Stomach (tissue), 8 donors: ENCODE measurements at regions not wholly inside any gene's neighbourhood (a gene's known extent, or its start where the extent isn't known, plus 50 kb on each side); places are given as distances from the start of the nearest gene placed in this dataset.

Source experiments
- DNase-seq, 2 donors: peaks; one replicate each; pipeline versions ENCODE4 v3.0.0 to v3.0.0-alpha.2; 2013 to 2019
- H3K27ac ChIP-seq, 5 donors: fragments of 200-600 bp in 4 of 5; sonication (generic) in 4 of 5; one replicate each; pipeline ENCODE4 v1.5.1; 2013 to 2019; ENCODE audit warnings: mild to moderate bottlenecking in 1 of 5, moderate library complexity in 1 of 5
- H3K27me3 ChIP-seq, 3 donors: fragments of 200-600 bp; sonication (generic); one replicate each; pipeline ENCODE4 v1.5.1; 2017 to 2019; ENCODE audit warnings: mixed run types in 1 of 3
- H3K36me3 ChIP-seq, 4 donors: fragments of 200-600 bp; sonication (generic); 1 replicate in 3 of 4; 2 replicates in 1 of 4; pipeline ENCODE4 v1.5.1; 2016 to 2019
- H3K4me1 ChIP-seq, 4 donors: fragments of 200-600 bp; sonication (generic); one replicate each; pipeline ENCODE4 v1.5.1; 2016 to 2019
- H3K4me3 ChIP-seq, 4 donors: fragments of 200-600 bp; sonication (generic) in 3 of 4; one replicate each; pipeline ENCODE4 v1.5.1; 2016 to 2019; ENCODE audit warnings: mild to moderate bottlenecking in 1 of 4
- H3K9me3 ChIP-seq, 4 donors: fragments of 200-600 bp; sonication (generic); one replicate each; pipeline ENCODE4 v1.5.1; 2016 to 2019
- EP300 ChIP-seq: sonication (generic); formaldehyde crosslinking; IDR thresholded peaks from one replicate; pipeline ENCODE4 v1.6.1; 2017; ENCODE audit warnings: antibody characterized with exemption
- POLR2A ChIP-seq, 4 donors: fragments of 450-650 bp; IDR thresholded peaks; one replicate each; pipeline ENCODE4 v1.6.1; 2016; ENCODE audit warnings: antibody characterized with exemption in 4 of 4, control low read depth in 2 of 4, mild to moderate bottlenecking in 1 of 4, moderate library complexity in 1 of 4
- POLR2AphosphoS5 ChIP-seq, 3 donors: sonication (generic); formaldehyde crosslinking; IDR thresholded peaks; one replicate each; pipeline ENCODE4 v1.6.1; 2016; ENCODE audit warnings: antibody characterized with exemption in 3 of 3
- WGBS, 5 donors: extraction: QIAGEN DNeasy Blood & Tissue Kit in 3 of 5; methylation state at CpG; one replicate each; pipeline versions ENCODE4 v1.1.5 to v1.1.7; 2013 to 2018; 5-methylcytosine and 5-hydroxymethylcytosine counted together
- intact Hi-C: fragments of 100-400 bp; cut with DNase I; formaldehyde crosslinking; loops from one replicate; pipeline ENCODE4 v1.15.1; 2023; ENCODE audit warnings: low total_unique reads
- TF ChIP-seq, protein P1 (sequence below), 7 experiments: fragments of 450-650 bp in 4 of 7; fragments of 200-600 bp in 3 of 7; sonication (generic) in 3 of 7; IDR thresholded peaks; one replicate each; pipeline ENCODE4 v1.5.1; 2016 to 2019; ENCODE audit warnings: antibody characterized with exemption in 7 of 7, control low read depth in 2 of 7, mild to moderate bottlenecking in 1 of 7
- donor health status: healthy with polysubstance abuse.
- donor health status: Bipolar disorder and iron deficiency.
- donor health status: healthy.

DNA sequence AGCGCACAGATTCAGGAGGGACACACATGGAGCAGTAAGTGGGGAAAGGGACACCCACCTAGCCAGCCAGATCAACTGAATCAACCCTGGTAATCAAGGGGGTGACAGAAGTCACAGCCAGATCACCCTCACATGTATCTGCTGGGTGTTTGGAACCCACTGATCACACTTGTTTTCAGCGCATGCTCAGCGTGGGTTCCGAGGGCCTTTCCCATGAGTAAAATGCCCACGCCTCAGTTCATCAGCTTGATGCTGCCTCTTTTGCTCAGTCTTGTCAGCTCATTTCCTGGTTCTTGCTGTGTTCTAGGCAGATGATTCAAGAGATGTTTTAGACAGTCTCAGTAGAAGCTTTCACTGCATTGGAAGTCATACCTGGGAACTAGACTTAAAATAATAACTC is 123.2 kb upstream of the SLC30A5 start:
- H3K27me3 ChIP-seq = peaks cover 0 to 4% (median 0%) of the 10 kb centered on the region in 3 donors
- no peak for DNase-seq
- no peaks in the 10 kb centered on the region for H3K36me3 ChIP-seq
- peaks cover 0 to 15% (median 12%) of the 10 kb centered on the region in 4 donors for H3K9me3 ChIP-seq
- no peak overlapping the region for H3K4me3 ChIP-seq
- no peaks in the 10 kb centered on the region for H3K4me1 ChIP-seq
- 90 to 100% (median 96%) methylated on average over 5 of the region's 5 CpGs for WGBS, 5 donors
- H3K27ac ChIP-seq = no peak overlapping the region
- TF ChIP-seq POLR2A (IDR thresholded peaks at IDR 0.05) (no peak), POLR2AphosphoS5 (IDR thresholded peaks at IDR 0.05) (no peak), EP300 (no peak)
- TF ChIP-seq, protein P1, sequence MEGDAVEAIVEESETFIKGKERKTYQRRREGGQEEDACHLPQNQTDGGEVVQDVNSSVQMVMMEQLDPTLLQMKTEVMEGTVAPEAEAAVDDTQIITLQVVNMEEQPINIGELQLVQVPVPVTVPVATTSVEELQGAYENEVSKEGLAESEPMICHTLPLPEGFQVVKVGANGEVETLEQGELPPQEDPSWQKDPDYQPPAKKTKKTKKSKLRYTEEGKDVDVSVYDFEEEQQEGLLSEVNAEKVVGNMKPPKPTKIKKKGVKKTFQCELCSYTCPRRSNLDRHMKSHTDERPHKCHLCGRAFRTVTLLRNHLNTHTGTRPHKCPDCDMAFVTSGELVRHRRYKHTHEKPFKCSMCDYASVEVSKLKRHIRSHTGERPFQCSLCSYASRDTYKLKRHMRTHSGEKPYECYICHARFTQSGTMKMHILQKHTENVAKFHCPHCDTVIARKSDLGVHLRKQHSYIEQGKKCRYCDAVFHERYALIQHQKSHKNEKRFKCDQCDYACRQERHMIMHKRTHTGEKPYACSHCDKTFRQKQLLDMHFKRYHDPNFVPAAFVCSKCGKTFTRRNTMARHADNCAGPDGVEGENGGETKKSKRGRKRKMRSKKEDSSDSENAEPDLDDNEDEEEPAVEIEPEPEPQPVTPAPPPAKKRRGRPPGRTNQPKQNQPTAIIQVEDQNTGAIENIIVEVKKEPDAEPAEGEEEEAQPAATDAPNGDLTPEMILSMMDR (IDR thresholded peaks at IDR 0.05) = no peak
- intact Hi-C loops = no loop called here

- 78 to 91% (median 88%) methylated on average over 5 of the region's 5 CpGs for WGBS, 5 donors
- Histone ChIP-seq H3K4me3 (no peak overlapping the region), H3K27me3 (peaks cover 0 to 4% (median 0%) of the 10 kb centered on the region in 3 donors), H3K4me1 (no peaks in the 10 kb centered on the region), H3K36me3 (no peaks in the 10 kb centered on the region), H3K27ac (no peak overlapping the region), H3K9me3 (peaks cover 0 to 29% (median 19%) of the 10 kb centered on the region in 4 donors)
- DNase-seq = no peak
- no peak for TF ChIP-seq EP300
- no peak for TF ChIP-seq POLR2A (IDR thresholded peaks at IDR 0.05)
- no peak for TF ChIP-seq POLR2AphosphoS5 (IDR thresholded peaks at IDR 0.05)
- TF ChIP-seq, protein P1 (IDR thresholded peaks at IDR 0.05) = no peak
- intact Hi-C loops = no loop called here
These were observed 120.1 kb upstream of the SLC30A5 start for GRCh38 chr5:68973696-68974095.

- Histone ChIP-seq H3K9me3 (peaks cover 0 to 9% (median 0%) of the 10 kb centered on the region in 4 donors), H3K36me3 (no peaks in the 10 kb centered on the region), H3K27me3 (no peaks in the 10 kb centered on the region), H3K4me1 (no peaks in the 10 kb centered on the region), H3K27ac (no peak overlapping the region), H3K4me3 (no peak overlapping the region)
- TF ChIP-seq EP300 (no peak), POLR2AphosphoS5 (IDR thresholded peaks at IDR 0.05) (no peak), POLR2A (IDR thresholded peaks at IDR 0.05) (no peak)
- DNase-seq = no peak
- WGBS, 5 donors = 68 to 77% (median 70%) methylated on average over 2 of the region's 2 CpGs
- intact Hi-C loops = no loop called here
These were observed 110.8 kb upstream of the SLC30A5 start for GRCh38 chr5:68983043-68983442.

DNA sequence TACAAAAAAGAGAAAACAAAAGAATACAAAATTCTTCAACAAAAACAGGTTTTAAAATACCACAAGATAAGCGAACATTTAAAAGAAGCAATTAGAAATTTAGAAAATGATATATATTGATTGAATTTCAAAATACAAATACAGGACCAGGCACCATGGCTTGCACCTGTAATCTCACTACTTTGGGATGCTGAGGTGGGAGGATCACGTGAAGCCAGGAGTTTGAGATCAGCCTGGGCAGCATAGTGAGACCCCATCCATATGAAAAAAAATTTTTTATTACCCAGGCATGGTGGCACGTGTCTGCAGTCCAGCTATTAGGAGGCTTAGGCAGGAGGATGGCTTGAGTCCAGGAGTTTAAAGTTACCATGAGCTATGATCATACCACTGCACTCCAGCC is 109.9 kb upstream of the SLC30A5 start:
- no peaks in the 10 kb centered on the region for H3K36me3 ChIP-seq
- no peaks in the 10 kb centered on the region for H3K27me3 ChIP-seq
- TF ChIP-seq EP300 = no peak
- TF ChIP-seq POLR2A (IDR thresholded peaks at IDR 0.05) = no peak
- TF ChIP-seq POLR2AphosphoS5 (IDR thresholded peaks at IDR 0.05) = no peak
- TF ChIP-seq, protein P1 (IDR thresholded peaks at IDR 0.05) = no peak
- H3K27ac ChIP-seq = no peak overlapping the region
- no peaks in the 10 kb centered on the region for H3K4me1 ChIP-seq
- peaks cover 0 to 9% (median 0%) of the 10 kb centered on the region in 4 donors for H3K9me3 ChIP-seq
- no peak overlapping the region for H3K4me3 ChIP-seq
- intact Hi-C loops = no loop called here
- WGBS, 5 donors = 79 to 89% (median 84%) methylated on average over 3 of the region's 3 CpGs
- no peak for DNase-seq

DNA sequence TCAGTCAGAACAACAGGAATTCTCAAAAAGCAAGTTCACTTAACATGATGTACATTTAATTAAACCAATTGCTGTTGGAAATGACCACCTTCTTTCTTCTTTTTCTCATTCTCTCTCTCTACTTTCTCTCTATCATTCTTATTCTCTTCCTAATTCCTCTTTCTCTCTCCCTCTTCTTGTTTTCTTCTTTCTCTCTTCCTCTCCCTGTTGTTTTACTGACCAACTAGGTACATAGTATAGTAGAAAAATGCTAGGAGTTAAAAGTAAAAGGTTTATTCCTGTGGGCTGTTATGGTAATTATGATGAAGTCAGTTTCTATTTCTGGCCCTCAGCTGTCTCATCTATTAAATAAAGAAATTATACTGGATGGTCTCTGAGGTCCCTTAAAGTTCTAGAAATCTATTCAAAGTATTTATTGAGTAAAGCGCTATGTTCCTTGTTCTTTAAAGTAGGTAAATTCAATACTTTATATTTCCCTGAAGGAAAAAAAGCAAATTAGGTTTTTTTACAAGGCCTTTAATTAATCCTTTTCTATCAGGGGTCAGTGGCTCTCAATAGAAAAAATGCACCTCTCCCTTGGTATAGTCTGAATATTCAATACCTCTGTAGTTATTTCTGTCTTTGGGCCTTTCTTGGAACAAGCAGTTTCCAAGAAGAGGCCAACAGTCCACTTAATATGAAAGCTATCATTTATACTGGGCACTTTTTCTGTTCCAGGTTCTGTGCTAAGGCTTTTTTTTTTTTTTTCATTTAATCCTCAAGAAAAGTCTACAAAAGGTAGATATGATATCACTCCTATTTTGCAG is 102.3 kb upstream of the SLC30A5 start:
- intact Hi-C loops = no loop called here
- no peak overlapping the region for H3K27ac ChIP-seq
- no peaks in the 10 kb centered on the region for H3K4me1 ChIP-seq
- H3K9me3 ChIP-seq = no peaks in the 10 kb centered on the region
- DNase-seq = no peak
- no peaks in the 10 kb centered on the region for H3K27me3 ChIP-seq
- H3K36me3 ChIP-seq = no peaks in the 10 kb centered on the region
- no peak for TF ChIP-seq POLR2A (IDR thresholded peaks at IDR 0.05)
- TF ChIP-seq, protein P1 (IDR thresholded peaks at IDR 0.05) = no peak
- TF ChIP-seq POLR2AphosphoS5 (IDR thresholded peaks at IDR 0.05) = no peak
- no peak for TF ChIP-seq EP300
- no peak overlapping the region for H3K4me3 ChIP-seq
- WGBS, 5 donors = 90 to 99% (median 98%) methylated on average over 1 of the region's 1 CpG
